ENCODE measurements at regions not wholly inside any gene's neighbourhood (a gene's known extent, or its start where the extent isn't known, plus 50 kb on each side); places are given as distances from the start of the nearest gene placed in this dataset.
A peak's percentile ranks its signal among the peaks of the same experiment; 100 is the strongest.

DNA sequence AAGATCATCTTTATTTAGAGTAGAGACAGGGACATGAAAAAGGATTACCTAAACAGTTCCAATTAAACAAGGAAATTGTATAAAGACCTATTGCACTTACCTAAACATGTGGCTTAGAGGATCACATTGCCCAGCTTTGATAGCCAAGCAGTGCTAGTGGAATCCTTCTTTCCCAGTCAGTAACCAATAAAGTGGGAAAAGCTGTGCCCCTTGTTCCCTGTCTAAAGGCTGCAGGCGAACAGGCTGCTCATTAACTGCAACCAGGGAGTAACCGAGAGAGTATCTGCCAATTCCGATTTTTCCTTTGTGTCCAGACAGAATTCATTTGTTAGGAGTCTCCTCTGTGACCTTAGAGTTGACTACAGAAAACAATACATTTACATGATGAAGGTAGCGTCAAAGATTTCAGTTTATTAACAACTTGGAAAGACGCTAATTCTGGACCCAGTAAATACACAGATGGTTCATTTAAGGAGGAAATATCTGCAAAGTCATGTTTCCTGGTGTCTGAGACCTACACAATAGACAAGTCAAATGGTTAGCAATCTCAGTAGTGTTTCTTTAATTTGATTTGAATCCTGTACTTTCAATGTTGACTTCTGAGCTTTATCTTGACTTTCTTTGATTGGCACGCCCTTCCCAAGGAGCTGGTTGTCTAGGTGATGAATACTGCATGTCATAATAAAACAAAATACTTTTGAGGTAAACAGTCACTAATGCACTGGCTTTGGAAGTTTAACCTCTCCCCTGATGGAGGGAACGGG, 57.3 kb upstream of the MET start:
- H3K36me3 ChIP-seq (ENCODE audit: control insufficient read depth in 1 of 2, insufficient read depth in 2 of 2, low read length in 2 of 2): no peaks in the 10 kb centered on the region
- H3K9ac ChIP-seq (ENCODE audit: low read depth in 1 of 2, low read length in 2 of 2): no peak overlapping the region
- H3K27ac ChIP-seq (ENCODE audit: low read depth, low read length): no peak overlapping the region
- H3K27me3 ChIP-seq (ENCODE audit: control insufficient read depth in 1 of 2, insufficient read depth in 2 of 2, low read length in 2 of 2): no peaks in the 10 kb centered on the region
- H3K4me3 ChIP-seq (ENCODE audit: low read depth in 1 of 2, low read length in 2 of 2): peak overlapping the region; percentile 14 to 33
- peaks cover 9 to 10% of the 10 kb centered on the region in 2 donors for H3K4me1 ChIP-seq (ENCODE audit: control insufficient read depth in 1 of 2, insufficient read depth in 2 of 2, low read length in 2 of 2)
- no peaks in the 10 kb centered on the region for H3K9me3 ChIP-seq (ENCODE audit: control insufficient read depth in 1 of 2, low read length in 2 of 2)

DNA sequence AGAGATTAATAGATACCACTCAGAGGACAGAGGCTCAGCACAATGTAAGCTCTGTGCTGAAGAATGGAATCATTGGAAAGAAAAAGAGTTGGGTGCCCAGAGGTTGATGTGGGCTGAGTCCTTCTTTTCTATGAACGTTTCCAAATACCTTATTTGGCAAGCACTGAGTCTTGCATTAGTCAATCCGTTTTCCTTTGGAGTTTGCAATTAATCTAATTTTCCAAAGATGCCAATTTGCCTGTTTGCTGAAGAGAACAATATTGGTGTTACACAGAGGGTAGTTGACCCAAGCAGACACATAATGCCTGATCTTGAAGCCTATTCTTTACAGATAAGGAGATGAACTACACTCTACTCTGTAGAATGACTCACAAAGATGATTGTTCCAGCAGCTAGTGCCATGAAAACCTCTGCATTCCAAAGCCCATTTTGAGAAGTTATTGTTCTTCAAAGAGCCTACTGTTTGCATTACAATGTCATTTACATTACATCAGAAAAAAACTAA, 55.4 kb upstream of the MET start:
- peaks cover 9 to 10% of the 10 kb centered on the region in 2 donors for H3K4me1 ChIP-seq (ENCODE audit: control insufficient read depth in 1 of 2, insufficient read depth in 2 of 2, low read length in 2 of 2)
- H3K9me3 ChIP-seq (ENCODE audit: control insufficient read depth in 1 of 2, low read length in 2 of 2): peaks cover 0 to 4% of the 10 kb centered on the region in 2 donors
- H3K27ac ChIP-seq (ENCODE audit: low read depth, low read length): no peak overlapping the region
- no peak overlapping the region for H3K9ac ChIP-seq (ENCODE audit: low read depth in 1 of 2, low read length in 2 of 2)
- no peak overlapping the region for H3K4me3 ChIP-seq (ENCODE audit: low read depth in 1 of 2, low read length in 2 of 2)
- no peaks in the 10 kb centered on the region for H3K36me3 ChIP-seq (ENCODE audit: control insufficient read depth in 1 of 2, insufficient read depth in 2 of 2, low read length in 2 of 2)
- no peaks in the 10 kb centered on the region for H3K27me3 ChIP-seq (ENCODE audit: control insufficient read depth in 1 of 2, insufficient read depth in 2 of 2, low read length in 2 of 2)

DNA sequence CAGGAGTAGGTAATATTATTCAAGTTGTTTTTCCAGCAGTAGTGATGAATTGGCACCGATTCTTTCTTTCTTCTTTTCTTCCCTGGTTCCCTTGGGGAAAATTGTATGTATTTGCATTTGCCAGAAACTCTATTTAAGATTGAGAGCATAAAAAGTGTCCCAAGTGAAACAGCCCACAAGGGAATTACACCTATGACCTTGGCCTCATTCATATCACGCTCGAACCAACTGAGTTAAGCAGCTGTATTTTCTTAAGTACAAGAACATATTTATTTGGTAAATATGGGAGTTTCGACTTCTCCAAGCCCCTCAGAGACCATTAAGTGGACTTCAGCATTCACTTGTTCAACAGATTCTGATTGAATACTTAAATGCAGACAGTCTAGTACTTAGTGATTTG, 54.1 kb upstream of the MET start:
- H3K9ac ChIP-seq (ENCODE audit: low read depth in 1 of 2, low read length in 2 of 2): no peak overlapping the region
- H3K9me3 ChIP-seq (ENCODE audit: control insufficient read depth in 1 of 2, low read length in 2 of 2): peaks cover 0 to 4% of the 10 kb centered on the region in 2 donors
- peaks cover 9 to 10% of the 10 kb centered on the region in 2 donors for H3K4me1 ChIP-seq (ENCODE audit: control insufficient read depth in 1 of 2, insufficient read depth in 2 of 2, low read length in 2 of 2)
- H3K36me3 ChIP-seq (ENCODE audit: control insufficient read depth in 1 of 2, insufficient read depth in 2 of 2, low read length in 2 of 2): no peaks in the 10 kb centered on the region
- H3K27ac ChIP-seq (ENCODE audit: low read depth, low read length): no peak overlapping the region
- no peaks in the 10 kb centered on the region for H3K27me3 ChIP-seq (ENCODE audit: control insufficient read depth in 1 of 2, insufficient read depth in 2 of 2, low read length in 2 of 2)
- H3K4me3 ChIP-seq (ENCODE audit: low read depth in 1 of 2, low read length in 2 of 2): no peak overlapping the region

DNA sequence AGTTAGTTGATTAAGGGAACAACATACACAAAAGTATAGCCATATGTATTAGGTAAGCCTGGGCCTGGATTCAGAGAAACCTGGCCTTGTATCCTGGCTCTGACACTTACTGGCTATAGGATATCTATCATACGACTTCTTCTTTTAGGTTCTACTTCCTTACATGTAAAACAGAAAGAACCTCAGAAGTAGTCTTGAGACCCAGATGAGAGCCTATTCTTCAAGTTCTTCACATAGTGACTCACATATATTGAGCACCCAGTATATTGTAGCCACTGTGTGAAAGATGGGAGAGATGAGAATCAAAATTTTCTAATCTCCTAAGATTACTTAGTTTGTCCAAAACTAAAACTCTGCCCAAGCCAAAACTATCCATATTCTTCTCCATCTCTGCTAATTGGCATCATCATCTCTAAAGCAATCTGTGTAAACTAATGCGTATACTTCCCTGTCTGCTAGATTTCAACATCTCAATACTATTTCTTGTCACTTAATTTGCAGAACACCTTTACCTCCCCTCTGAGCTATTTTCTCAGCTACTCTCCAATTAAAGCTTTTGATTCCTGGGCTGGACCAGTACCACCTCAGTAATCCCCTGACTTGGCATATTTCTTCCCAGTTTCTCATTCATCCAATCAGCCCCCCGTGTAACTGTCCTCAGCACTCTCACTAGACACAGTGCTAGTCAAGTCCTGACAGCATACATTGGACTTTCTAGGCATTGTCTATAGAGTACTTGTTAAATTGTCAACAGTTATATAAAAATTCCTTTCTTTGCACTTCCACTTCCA, 53.5 kb upstream of the MET start:
- H3K4me1 ChIP-seq (ENCODE audit: control insufficient read depth in 1 of 2, insufficient read depth in 2 of 2, low read length in 2 of 2): peaks cover 9 to 10% of the 10 kb centered on the region in 2 donors
- no peak overlapping the region for H3K4me3 ChIP-seq (ENCODE audit: low read depth in 1 of 2, low read length in 2 of 2)
- no peaks in the 10 kb centered on the region for H3K27me3 ChIP-seq (ENCODE audit: control insufficient read depth in 1 of 2, insufficient read depth in 2 of 2, low read length in 2 of 2)
- H3K9ac ChIP-seq (ENCODE audit: low read depth in 1 of 2, low read length in 2 of 2): no peak overlapping the region
- H3K27ac ChIP-seq (ENCODE audit: low read depth, low read length): no peak overlapping the region
- no peaks in the 10 kb centered on the region for H3K36me3 ChIP-seq (ENCODE audit: control insufficient read depth in 1 of 2, insufficient read depth in 2 of 2, low read length in 2 of 2)
- H3K9me3 ChIP-seq (ENCODE audit: control insufficient read depth in 1 of 2, low read length in 2 of 2): peaks cover 0 to 4% of the 10 kb centered on the region in 2 donors

DNA sequence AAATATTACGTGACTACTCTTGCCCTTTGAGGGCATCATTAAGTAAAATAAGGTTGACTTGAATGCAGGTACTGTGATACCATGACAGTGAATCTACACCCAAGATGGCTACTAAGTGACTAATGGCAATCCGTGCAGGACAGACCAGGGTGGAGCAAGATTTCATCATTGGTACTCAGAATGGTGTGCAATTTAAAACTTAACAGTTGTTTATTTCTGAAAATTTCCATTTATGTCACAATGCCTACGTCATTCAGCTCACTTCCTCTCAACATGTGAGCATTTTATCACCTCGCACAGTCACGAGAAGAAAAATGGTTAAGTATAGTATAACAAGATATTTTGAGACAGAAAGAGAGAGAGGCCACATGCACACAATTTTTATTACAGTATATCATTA, 50.3 kb upstream of the MET start:
- Histone ChIP-seq H3K4me1 (ENCODE audit: control insufficient read depth in 1 of 2, insufficient read depth in 2 of 2, low read length in 2 of 2) (no peaks in the 10 kb centered on the region), H3K27me3 (ENCODE audit: control insufficient read depth in 1 of 2, insufficient read depth in 2 of 2, low read length in 2 of 2) (peaks cover 0 to 6% of the 10 kb centered on the region in 2 donors), H3K27ac (ENCODE audit: low read depth, low read length) (no peak overlapping the region), H3K9me3 (ENCODE audit: control insufficient read depth in 1 of 2, low read length in 2 of 2) (peaks cover 0 to 4% of the 10 kb centered on the region in 2 donors), H3K9ac (ENCODE audit: low read depth in 1 of 2, low read length in 2 of 2) (no peak overlapping the region), H3K4me3 (ENCODE audit: low read depth in 1 of 2, low read length in 2 of 2) (no peak overlapping the region), H3K36me3 (ENCODE audit: control insufficient read depth in 1 of 2, insufficient read depth in 2 of 2, low read length in 2 of 2) (no peaks in the 10 kb centered on the region)
